K562 (cell line): ENCODE measurements at regions not wholly inside any gene's neighbourhood (a gene's known extent, or its start where the extent isn't known, plus 50 kb on each side); places are given as distances from the start of the nearest gene placed in this dataset.

ENCODE experiments used
- ATAC-seq: fragments of 200-7000 bp; cut with Tn5 transposase; 3 replicates; pipeline ENCODE4 v1.9.1; 2020; ENCODE audit warnings: moderate library complexity
- BruUV-seq: library from RNA; stranded (reverse); fragments of 400-500 nt; replicated peaks from 2 replicates; lab custom pipeline; 2021; lab: Mats Ljungman, UMichigan
- CTCF ChIA-PET: fragments of 300-600 bp; formaldehyde crosslinking; extraction: SDS; loops from one replicate; lab custom pipeline; 2021; ENCODE audit warnings: low intra/inter-chr PET ratio; lab: Yijun Ruan, JAX
- POLR2A ChIA-PET: fragments of 300-600, 350-650 bp; sonication (Branson Sonifier 250); formaldehyde crosslinking; extraction: SDS; loops from one replicate; lab custom pipeline; 2021; ENCODE audit warnings: antibody characterized with exemption, inconsistent platforms; lab: Yijun Ruan, JAX
- DNase-seq, 4 experiments: peaks; one replicate each; pipeline versions ENCODE4 v3.0.0 to v3.0.0-alpha.2; 2011 to 2018; ENCODE audit warnings: low spot score in 3 of 4, mixed read lengths in 3 of 4; ENCODE audit errors: extremely low read depth in 1 of 4
- FAIRE-seq: peaks from 2 replicates; lab custom pipeline; 2011; peaks lifted over from hg19 to GRCh38; lab: Jason Lieb, UNC
- H2AFZ ChIP-seq: 2 replicates; pipeline ENCODE4 v1.6.0; 2011; ENCODE audit warnings: low read depth, low read length, control low read depth, inconsistent platforms
- H3K27ac ChIP-seq: fragments of 200-600 bp; 3 replicates; pipeline ENCODE4 v1.8.0; 2011; ENCODE audit warnings: low read depth, mild to moderate bottlenecking, control low read depth, inconsistent platforms, low read length, moderate library complexity, mixed read lengths; ENCODE audit errors: extremely low read depth
- H3K27me3 ChIP-seq, 2 experiments: fragments of 300-600 bp in 1 of 2; 2 replicates in 1 of 2; 3 replicates in 1 of 2; pipeline versions ENCODE4 v1.6.0 to v1.8.0; 2011; ENCODE audit warnings: inconsistent platforms in 2 of 2, low read length in 2 of 2, mild to moderate bottlenecking in 1 of 2, mixed read lengths in 1 of 2, moderate library complexity in 1 of 2; ENCODE audit not compliant: control insufficient read depth in 2 of 2, insufficient read depth in 2 of 2
- H3K36me3 ChIP-seq: fragments of 300-600 bp; 3 replicates; pipeline ENCODE4 v1.8.0; 2011; ENCODE audit warnings: mild to moderate bottlenecking, low read length, inconsistent platforms; ENCODE audit not compliant: control insufficient read depth, insufficient read depth
- H3K4me1 ChIP-seq, 2 experiments: fragments of 200-600 bp in 1 of 2; replicated peaks in 1 of 2; 2 replicates in 1 of 2; 3 replicates in 1 of 2; pipeline versions ENCODE4 v1.5.1 to v1.8.0; 2011; ENCODE audit warnings: inconsistent platforms in 2 of 2, low read length in 2 of 2, mild to moderate bottlenecking in 1 of 2, mixed read lengths in 1 of 2, moderate library complexity in 1 of 2; ENCODE audit not compliant: control insufficient read depth in 2 of 2, insufficient read depth in 2 of 2
- H3K4me2 ChIP-seq: 2 replicates; pipeline ENCODE4 v1.6.1; 2011; ENCODE audit warnings: low read length, control low read depth, inconsistent platforms, mixed read lengths; ENCODE audit not compliant: insufficient read depth
- H3K4me3 ChIP-seq: fragments of 200-600 bp; sonication (generic), shearing (Covaris generic); 2 replicates; pipeline ENCODE4 v1.5.1; 2016; ENCODE audit warnings: control low read depth, inconsistent platforms
- H3K79me2 ChIP-seq: fragments of 200-600 bp; 3 replicates; pipeline ENCODE4 v1.8.0; 2011; ENCODE audit warnings: low read length, inconsistent platforms; ENCODE audit not compliant: control insufficient read depth, insufficient read depth
- H3K9ac ChIP-seq, 2 experiments: 2 replicates each; pipeline versions ENCODE4 v1.6.0 to v1.6.1; 2011; ENCODE audit warnings: low read depth in 2 of 2, low read length in 2 of 2, control low read depth in 1 of 2, inconsistent platforms in 1 of 2, mild to moderate bottlenecking in 1 of 2, mixed read lengths in 1 of 2; ENCODE audit not compliant: insufficient read depth in 1 of 2
- H3K9me1 ChIP-seq: one replicate; pipeline ENCODE4 v1.6.0; 2011; ENCODE audit warnings: inconsistent platforms, mild to moderate bottlenecking, low read length, moderate library complexity; ENCODE audit not compliant: control insufficient read depth, insufficient read depth
- H3K9me3 ChIP-seq: replicated peaks from 2 replicates; pipeline ENCODE4 v1.5.1; 2011; ENCODE audit warnings: low read depth, low read length, inconsistent platforms; ENCODE audit not compliant: control insufficient read depth, insufficient read depth
- H4K20me1 ChIP-seq: replicated peaks from 2 replicates; pipeline ENCODE4 v1.6.1; 2011; ENCODE audit warnings: low read length, inconsistent platforms, mixed read lengths; ENCODE audit not compliant: control insufficient read depth, insufficient read depth
- CREB1 ChIP-seq, 2 experiments: sonication (generic) in 1 of 2; formaldehyde crosslinking in 1 of 2; IDR thresholded peaks; 2 replicates each; pipeline versions ENCODE4 v1.6.1 to v1.8.0; 2012 to 2022; ENCODE audit warnings: inconsistent platforms in 1 of 2, mild to moderate bottlenecking in 1 of 2, missing genetic modification reagents in 1 of 2, moderate library complexity in 1 of 2
- ESRRA ChIP-seq: fragments of 450-650 bp; IDR thresholded peaks from 2 replicates; pipeline ENCODE4 v1.6.1; 2014; ENCODE audit warnings: low read depth, mild to moderate bottlenecking, moderate library complexity, borderline replicate concordance
- KDM1A ChIP-seq, 2 experiments: fragments of 450-650 bp; IDR thresholded peaks; 2 replicates each; pipeline ENCODE4 v1.6.1; 2016; ENCODE audit warnings: mild to moderate bottlenecking in 2 of 2
- PRPF4 ChIP-seq: fragments of 200-400 bp; formaldehyde crosslinking; IDR thresholded peaks from one replicate; pipeline ENCODE4 v1.6.1; 2017; ENCODE audit warnings: low read length, low read depth, mild to moderate bottlenecking; ENCODE audit not compliant: insufficient read depth, poor library complexity, severe bottlenecking
- PURB ChIP-seq: sonication (generic); formaldehyde crosslinking; IDR thresholded peaks from 2 replicates; pipeline ENCODE4 v1.9.0; 2021; ENCODE audit warnings: low read depth, mild to moderate bottlenecking, missing genetic modification reagents
- TAF9B ChIP-seq: fragments of 450-650 bp; IDR thresholded peaks from 2 replicates; pipeline ENCODE4 v1.6.1; 2018; ENCODE audit warnings: mild to moderate bottlenecking; ENCODE audit not compliant: partially characterized antibody
- TCFL5 ChIP-seq: fragments of 250-450 bp; sonication (Bioruptor Pico); conservative IDR thresholded peaks from 2 replicates; pipeline ENCODE4 v1.6.1; 2021; ENCODE audit warnings: mild to moderate bottlenecking, moderate library complexity, matching md5 sums
- ZFP36 ChIP-seq: fragments of 150-350 bp; IDR thresholded peaks from 2 replicates; pipeline ENCODE4 v1.6.1; 2018; ENCODE audit warnings: low read length, low read depth; ENCODE audit not compliant: partially characterized antibody
- ZNF121 ChIP-seq: sonication (generic); formaldehyde crosslinking; conservative IDR thresholded peaks from 2 replicates; pipeline ENCODE4 v1.8.0; 2022; ENCODE audit warnings: missing genetic modification reagents
- ZNF146 ChIP-seq: IDR thresholded peaks from one replicate; pipeline ENCODE4 v1.6.1; 2018; ENCODE audit warnings: missing compliant biosample characterization; ENCODE audit not compliant: unreplicated experiment
- ZNF212 ChIP-seq: fragments of 450-650 bp; formaldehyde crosslinking; IDR thresholded peaks from 2 replicates; pipeline ENCODE4 v1.4.0; 2020; ENCODE audit warnings: mild to moderate bottlenecking
- ZNF41 ChIP-seq: fragments of 250-450 bp; sonication (Bioruptor Pico); conservative IDR thresholded peaks from 2 replicates; pipeline ENCODE4 v1.4.0; 2020; ENCODE audit warnings: mild to moderate bottlenecking
- ZNF696 ChIP-seq: fragments of 250-450 bp; sonication (Bioruptor Pico); conservative IDR thresholded peaks from 2 replicates; pipeline ENCODE4 v1.4.0; 2020; ENCODE audit warnings: mild to moderate bottlenecking, moderate library complexity
- ZNF780A ChIP-seq: fragments of 250-450 bp; sonication (Bioruptor Pico); IDR thresholded peaks from 2 replicates; pipeline ENCODE4 v1.5.0; 2021; ENCODE audit warnings: mild to moderate bottlenecking
- in situ Hi-C: fragments of 300-500 bp; cut with MboI; formaldehyde crosslinking; loops from 4 replicates; pipeline ENCODE4 v1.15.0; 2018; ENCODE audit warnings: inconsistent platforms, mixed read lengths
- intact Hi-C: fragments of 100-400 bp; cut with micrococcal nuclease; formaldehyde crosslinking; loops from 2 replicates; pipeline ENCODE4 v1.14.2; 2022
- TF ChIP-seq, protein P1 (sequence below), 2 experiments: fragments of 450-650 bp in 1 of 2; IDR thresholded peaks; 2 replicates each; pipeline ENCODE4 v1.6.1; 2011 to 2017; ENCODE audit warnings: low read depth in 2 of 2, antibody characterized with exemption in 1 of 2, borderline replicate concordance in 1 of 2, low read length in 1 of 2, mild to moderate bottlenecking in 1 of 2, mixed read lengths in 1 of 2; ENCODE audit not compliant: control insufficient read depth in 1 of 2

DNA sequence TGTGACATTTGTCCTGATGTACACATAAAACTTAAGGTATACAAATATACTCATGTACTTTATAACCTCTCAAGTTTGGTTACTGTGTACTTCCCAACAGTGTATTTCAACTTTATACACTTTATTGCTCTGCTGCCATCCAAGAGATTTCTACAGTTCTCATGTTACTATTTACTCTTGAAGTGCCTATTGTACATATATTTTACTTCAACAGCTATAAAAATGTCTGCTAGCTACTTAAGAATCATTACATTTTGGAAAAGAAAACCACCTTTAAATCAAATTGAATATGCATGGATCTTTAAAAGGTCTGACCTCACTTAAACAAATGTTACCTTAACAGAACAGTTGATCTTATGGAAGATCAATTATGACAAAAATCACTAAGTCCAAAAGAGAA, 1056.4 kb downstream of the ADGRL3 start:
- BruUV-seq: no TSS peak
- Histone ChIP-seq H3K9me1 (no peaks in the 10 kb centered on the region), H3K36me3 (no peaks in the 10 kb centered on the region), H3K27ac (no peak overlapping the region), H3K4me1 (no peaks in the 10 kb centered on the region), H3K27me3 (no peaks in the 10 kb centered on the region), H4K20me1 (no peaks in the 10 kb centered on the region), H3K4me2 (no peak overlapping the region), H3K4me3 (no peak overlapping the region), H2AFZ (no peak overlapping the region), H3K79me2 (no peaks in the 10 kb centered on the region), H3K9ac (no peak overlapping the region), H3K9me3 (no peaks in the 10 kb centered on the region)
- no peak for TF ChIP-seq PURB
- TF ChIP-seq ZNF41: no peak
- TF ChIP-seq ZNF121 (CRISPR knock-in tag): no peak
- no peak for TF ChIP-seq PRPF4
- no peak for TF ChIP-seq ESRRA
- no peak for TF ChIP-seq TAF9B
- no peak for TF ChIP-seq KDM1A (IDR thresholded peaks at IDR 0.05)
- no peak for TF ChIP-seq ZNF146
- TF ChIP-seq ZNF696: no peak
- no peak for TF ChIP-seq CREB1 (IDR thresholded peaks at IDR 0.05)
- no peak for TF ChIP-seq CREB1 (CRISPR knock-in tag; IDR thresholded peaks at IDR 0.05)
- no peak for TF ChIP-seq ZFP36
- no peak for TF ChIP-seq ZNF780A (CRISPR knock-in tag)
- TF ChIP-seq, protein P1, sequence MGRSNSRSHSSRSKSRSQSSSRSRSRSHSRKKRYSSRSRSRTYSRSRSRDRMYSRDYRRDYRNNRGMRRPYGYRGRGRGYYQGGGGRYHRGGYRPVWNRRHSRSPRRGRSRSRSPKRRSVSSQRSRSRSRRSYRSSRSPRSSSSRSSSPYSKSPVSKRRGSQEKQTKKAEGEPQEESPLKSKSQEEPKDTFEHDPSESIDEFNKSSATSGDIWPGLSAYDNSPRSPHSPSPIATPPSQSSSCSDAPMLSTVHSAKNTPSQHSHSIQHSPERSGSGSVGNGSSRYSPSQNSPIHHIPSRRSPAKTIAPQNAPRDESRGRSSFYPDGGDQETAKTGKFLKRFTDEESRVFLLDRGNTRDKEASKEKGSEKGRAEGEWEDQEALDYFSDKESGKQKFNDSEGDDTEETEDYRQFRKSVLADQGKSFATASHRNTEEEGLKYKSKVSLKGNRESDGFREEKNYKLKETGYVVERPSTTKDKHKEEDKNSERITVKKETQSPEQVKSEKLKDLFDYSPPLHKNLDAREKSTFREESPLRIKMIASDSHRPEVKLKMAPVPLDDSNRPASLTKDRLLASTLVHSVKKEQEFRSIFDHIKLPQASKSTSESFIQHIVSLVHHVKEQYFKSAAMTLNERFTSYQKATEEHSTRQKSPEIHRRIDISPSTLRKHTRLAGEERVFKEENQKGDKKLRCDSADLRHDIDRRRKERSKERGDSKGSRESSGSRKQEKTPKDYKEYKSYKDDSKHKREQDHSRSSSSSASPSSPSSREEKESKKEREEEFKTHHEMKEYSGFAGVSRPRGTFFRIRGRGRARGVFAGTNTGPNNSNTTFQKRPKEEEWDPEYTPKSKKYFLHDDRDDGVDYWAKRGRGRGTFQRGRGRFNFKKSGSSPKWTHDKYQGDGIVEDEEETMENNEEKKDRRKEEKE (IDR thresholded peaks at IDR 0.05; ENCODE audit: borderline replicate concordance in 1 of 2, control insufficient read depth in 1 of 2, low read depth in 2 of 2, low read length in 1 of 2): no peak
- no peak for TF ChIP-seq ZNF212
- no peak for TF ChIP-seq TCFL5
- POLR2A ChIA-PET: no interaction called here
- DNase-seq (no peak), ATAC-seq (no peak), FAIRE-seq (no peak)
- intact Hi-C loops: no loop called here
- CTCF ChIA-PET: no interaction called here
- in situ Hi-C loops: no loop called here
